Gastroesophageal sphincter (tissue), 3 donors: ENCODE measurements at regions not wholly inside any gene's neighbourhood (a gene's known extent, or its start where the extent isn't known, plus 50 kb on each side); places are given as distances from the start of the nearest gene placed in this dataset.

ENCODE experiments used
- CTCF ChIP-seq, 4 experiments: fragments of 200-600 bp in 2 of 4; fragments of 450-650 bp in 2 of 4; sonication (generic) in 1 of 4; IDR thresholded peaks; one replicate each; pipeline ENCODE4 v1.5.1; 2017 to 2019; ENCODE audit warnings: antibody characterized with exemption in 4 of 4, mild to moderate bottlenecking in 2 of 4, moderate library complexity in 2 of 4
- EP300 ChIP-seq: sonication (generic); formaldehyde crosslinking; IDR thresholded peaks from one replicate; pipeline ENCODE4 v1.6.1; 2017; ENCODE audit warnings: antibody characterized with exemption, mild to moderate bottlenecking
- POLR2A ChIP-seq, 2 donors: fragments of 450-650 bp; IDR thresholded peaks; one replicate each; pipeline ENCODE4 v1.6.1; 2017; ENCODE audit warnings: antibody characterized with exemption in 2 of 2, mild to moderate bottlenecking in 2 of 2, moderate library complexity in 1 of 2
- POLR2AphosphoS5 ChIP-seq: sonication (generic); formaldehyde crosslinking; IDR thresholded peaks from one replicate; pipeline ENCODE4 v1.6.1; 2017; ENCODE audit warnings: antibody characterized with exemption

GRCh38 chr10:125343983-125344382 is 183.6 kb upstream of the CTBP2 start:
- no peak for TF ChIP-seq CTCF (IDR thresholded peaks at IDR 0.05)
- no peak for TF ChIP-seq POLR2A (IDR thresholded peaks at IDR 0.05)
- TF ChIP-seq POLR2AphosphoS5: no peak
- TF ChIP-seq EP300: no peak
